Nephron progenitor cell (in vitro differentiated cells): ENCODE measurements at regions not wholly inside any gene's neighbourhood (a gene's known extent, or its start where the extent isn't known, plus 50 kb on each side); places are given as distances from the start of the nearest gene placed in this dataset.

Experiments
- DNase-seq: peaks from one replicate; pipeline ENCODE4 v3.0.0; 2021
- H3K27ac Mint-ChIP-seq: 2 replicates; pipeline ENCODE4 v1.8.0; 2021; ENCODE audit warnings: mild to moderate bottlenecking, moderate library complexity, mixed read lengths
- H3K27me3 Mint-ChIP-seq: 2 replicates; pipeline ENCODE4 v1.8.0; 2021; ENCODE audit warnings: mild to moderate bottlenecking, low read depth, mixed read lengths; ENCODE audit not compliant: poor library complexity
- H3K36me3 Mint-ChIP-seq: 2 replicates; pipeline ENCODE4 v1.8.0; 2021; ENCODE audit warnings: low read depth, mixed read lengths
- H3K4me1 Mint-ChIP-seq: 2 replicates; pipeline ENCODE4 v1.8.0; 2021; ENCODE audit warnings: mixed read lengths
- H3K4me3 Mint-ChIP-seq: 2 replicates; pipeline ENCODE4 v1.8.0; 2021; ENCODE audit warnings: mild to moderate bottlenecking, moderate library complexity, mixed read lengths
- H3K9me3 Mint-ChIP-seq: 2 replicates; pipeline ENCODE4 v1.8.0; 2021; ENCODE audit warnings: mild to moderate bottlenecking, moderate library complexity, mixed read lengths
- CTCF ChIP-seq: fragments of 200-600 bp; sonication (generic); IDR thresholded peaks from 2 replicates; pipeline ENCODE4 v1.5.0; 2021; ENCODE audit warnings: antibody characterized with exemption

- peaks cover 3% of the 10 kb centered on the region for H3K27me3 Mint-ChIP-seq
- H3K9me3 Mint-ChIP-seq: no peaks in the 10 kb centered on the region
- no peak overlapping the region for H3K4me3 Mint-ChIP-seq
- peaks cover 13% of the 10 kb centered on the region for H3K4me1 Mint-ChIP-seq
- H3K36me3 Mint-ChIP-seq: no peaks in the 10 kb centered on the region
- no peak for DNase-seq
- no peak for TF ChIP-seq CTCF
- H3K27ac Mint-ChIP-seq: no peak overlapping the region
Observed at GRCh38 chr1:83512373-83513193, 486.3 kb downstream of the TTLL7 start.

GRCh38 chr1:83511146-83511726 is 487.7 kb downstream of the TTLL7 start:
- Mint-ChIP-seq H3K9me3 (no peaks in the 10 kb centered on the region), H3K4me3 (no peak overlapping the region), H3K36me3 (no peaks in the 10 kb centered on the region), H3K27me3 (peaks cover 3% of the 10 kb centered on the region), H3K27ac (no peak overlapping the region), H3K4me1 (peaks cover 13% of the 10 kb centered on the region)
- no peak for DNase-seq
- no peak for TF ChIP-seq CTCF

DNA sequence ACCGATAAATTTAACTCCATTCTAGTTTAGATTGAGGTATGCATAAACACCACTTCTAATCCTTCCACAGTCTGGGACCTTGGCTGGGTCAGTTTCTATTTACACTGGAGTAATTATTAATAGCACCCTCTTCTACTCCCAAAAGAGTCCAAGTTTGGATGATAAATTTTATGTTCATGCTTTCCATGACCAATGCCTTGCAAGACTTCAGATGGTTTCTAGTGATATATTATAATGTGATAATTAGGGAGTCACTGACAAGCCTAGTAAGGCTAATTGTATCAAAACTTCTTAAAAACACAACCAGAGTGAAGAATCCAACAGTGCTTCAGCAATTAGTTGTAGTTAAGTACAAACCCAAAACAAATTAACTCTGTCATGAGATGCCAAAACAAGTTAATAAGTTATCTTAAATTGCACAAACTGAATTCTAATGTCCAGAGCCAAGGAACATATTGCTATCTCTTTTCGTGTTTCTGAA is 489.6 kb downstream of the TTLL7 start:
- DNase-seq: no peak
- peaks cover 3% of the 10 kb centered on the region for H3K27me3 Mint-ChIP-seq
- TF ChIP-seq CTCF: no peak
- no peak overlapping the region for H3K4me3 Mint-ChIP-seq
- peaks cover 13% of the 10 kb centered on the region for H3K4me1 Mint-ChIP-seq
- no peak overlapping the region for H3K27ac Mint-ChIP-seq
- no peaks in the 10 kb centered on the region for H3K36me3 Mint-ChIP-seq
- no peaks in the 10 kb centered on the region for H3K9me3 Mint-ChIP-seq

- Mint-ChIP-seq H3K4me3 (no peak overlapping the region), H3K27ac (no peak overlapping the region), H3K36me3 (no peaks in the 10 kb centered on the region), H3K4me1 (peaks cover 13% of the 10 kb centered on the region), H3K27me3 (peaks cover 3% of the 10 kb centered on the region), H3K9me3 (no peaks in the 10 kb centered on the region)
- TF ChIP-seq CTCF: no peak
- DNase-seq: no peak
Observed at GRCh38 chr1:83508485-83509151, 490.3 kb downstream of the TTLL7 start.

- no peaks in the 10 kb centered on the region for H3K9me3 Mint-ChIP-seq
- H3K4me3 Mint-ChIP-seq: no peak overlapping the region
- H3K27me3 Mint-ChIP-seq: peaks cover 3% of the 10 kb centered on the region
- peaks cover 24% of the 10 kb centered on the region for H3K4me1 Mint-ChIP-seq
- no peak for DNase-seq
- no peaks in the 10 kb centered on the region for H3K36me3 Mint-ChIP-seq
- H3K27ac Mint-ChIP-seq: no peak overlapping the region
- TF ChIP-seq CTCF: no peak
Observed at GRCh38 chr1:83505148-83505547, 493.8 kb downstream of the TTLL7 start.
